GM12891 (cell line): ENCODE measurements at regions not wholly inside any gene's neighbourhood (a gene's known extent, or its start where the extent isn't known, plus 50 kb on each side); places are given as distances from the start of the nearest gene placed in this dataset.
"Not testable (repeated sequence)": the region's sequence is repeated elsewhere in the genome, so short reads cannot be mapped to it uniquely, and the experiment has no call there.

Experiments used
- POLR2A ChIP-seq: IDR thresholded peaks from 2 replicates; pipeline ENCODE4 v1.6.1; 2011; ENCODE audit warnings: low read depth, low read length, control low read depth
- POLR2AphosphoS5 ChIP-seq: IDR thresholded peaks from 2 replicates; pipeline ENCODE4 v1.6.1; 2011; ENCODE audit warnings: low read depth, low read length, control low read depth
- SPI1 ChIP-seq: IDR thresholded peaks from 2 replicates; pipeline ENCODE4 v1.6.1; 2011; ENCODE audit warnings: low read depth, low read length, control low read depth

DNA sequence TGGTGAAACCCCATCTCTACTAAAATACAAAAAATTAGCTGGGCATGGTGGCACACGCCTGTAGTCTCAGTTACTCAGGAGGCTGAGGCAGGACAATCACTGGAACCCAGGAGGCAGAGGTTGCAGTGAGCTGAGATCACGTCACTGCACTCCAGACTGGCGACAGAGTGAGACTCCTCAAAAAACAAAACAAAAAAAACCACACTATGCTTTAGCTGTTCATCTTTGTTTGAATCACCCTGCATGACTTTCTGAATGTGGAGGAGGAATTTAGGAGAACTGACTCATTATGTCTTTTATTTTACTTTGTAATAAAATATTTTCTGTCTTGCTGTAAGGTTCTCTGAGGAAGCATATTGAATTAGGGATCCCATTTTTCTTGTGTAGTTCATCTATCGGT lies 462.9 kb upstream of the AMELY start:
- not testable (repeated sequence) for TF ChIP-seq SPI1, POLR2A, POLR2AphosphoS5
